HFFc6 (cell line): ENCODE measurements at regions not wholly inside any gene's neighbourhood (a gene's known extent, or its start where the extent isn't known, plus 50 kb on each side); places are given as distances from the start of the nearest gene placed in this dataset.

ENCODE experiments used
- DNase-seq: peaks from one replicate; pipeline ENCODE4 v3.0.0-alpha.2; 2018
- H3K27ac Mint-ChIP-seq: 2 replicates; pipeline ENCODE4 v1.8.0; 2020; ENCODE audit warnings: mild to moderate bottlenecking, mixed read lengths
- H3K27me3 Mint-ChIP-seq: 2 replicates; pipeline ENCODE4 v1.8.0; 2021; ENCODE audit warnings: mild to moderate bottlenecking, moderate library complexity, mixed read lengths; ENCODE audit not compliant: insufficient read depth
- H3K36me3 Mint-ChIP-seq: 2 replicates; pipeline ENCODE4 v1.8.0; 2021; ENCODE audit warnings: low read depth, mixed read lengths
- H3K4me1 Mint-ChIP-seq: 2 replicates; pipeline ENCODE4 v1.8.0; 2020; ENCODE audit warnings: low read depth, mixed read lengths
- H3K4me3 Mint-ChIP-seq: 2 replicates; pipeline ENCODE4 v1.8.0; 2020; ENCODE audit warnings: mild to moderate bottlenecking, moderate library complexity, mixed read lengths
- H3K9me3 Mint-ChIP-seq: 2 replicates; pipeline ENCODE4 v1.8.0; 2020; ENCODE audit warnings: mild to moderate bottlenecking, mixed read lengths
- CTCF ChIP-seq: fragments of 200-600 bp; sonication (generic); IDR thresholded peaks from 2 replicates; pipeline ENCODE4 v1.5.0; 2021; ENCODE audit warnings: antibody characterized with exemption, mild to moderate bottlenecking

GRCh38 chr6:15995493-15995892 lies 133.4 kb upstream of the MYLIP start:
- peaks cover 4% of the 10 kb centered on the region; the same call in 1 of the 2 replicates for H3K27me3 Mint-ChIP-seq
- peaks cover 19% of the 10 kb centered on the region for H3K9me3 Mint-ChIP-seq
- H3K36me3 Mint-ChIP-seq, result no peaks in the 10 kb centered on the region
- H3K27ac Mint-ChIP-seq, result no peak overlapping the region
- no peak overlapping the region for H3K4me3 Mint-ChIP-seq
- no peak for TF ChIP-seq CTCF
- no peaks in the 10 kb centered on the region for H3K4me1 Mint-ChIP-seq
- DNase-seq, result no peak

GRCh38 chr6:15994814-15995459 lies 133.9 kb upstream of the MYLIP start:
- TF ChIP-seq CTCF, result no peak
- H3K9me3 Mint-ChIP-seq, result peaks cover 19% of the 10 kb centered on the region
- no peak overlapping the region for H3K27ac Mint-ChIP-seq
- H3K36me3 Mint-ChIP-seq, result no peaks in the 10 kb centered on the region
- no peak for DNase-seq
- peaks cover 4% of the 10 kb centered on the region; the same call in 1 of the 2 replicates for H3K27me3 Mint-ChIP-seq
- no peak overlapping the region for H3K4me3 Mint-ChIP-seq
- H3K4me1 Mint-ChIP-seq, result no peaks in the 10 kb centered on the region

GRCh38 chr6:15993716-15994228 lies 135.1 kb upstream of the MYLIP start:
- DNase-seq, result no peak
- Mint-ChIP-seq H3K4me3 (no peak overlapping the region), H3K4me1 (no peaks in the 10 kb centered on the region), H3K27ac (no peak overlapping the region), H3K36me3 (no peaks in the 10 kb centered on the region), H3K9me3 (peaks cover 19% of the 10 kb centered on the region), H3K27me3 (peaks cover 2% of the 10 kb centered on the region; the same call in 1 of the 2 replicates)
- TF ChIP-seq CTCF, result no peak

GRCh38 chr6:15990179-15990578 lies 138.7 kb upstream of the MYLIP start:
- Mint-ChIP-seq H3K4me1 (no peaks in the 10 kb centered on the region), H3K9me3 (peaks cover 20% of the 10 kb centered on the region; the same call in 1 of the 2 replicates), H3K27me3 (peaks cover 2% of the 10 kb centered on the region; the same call in 1 of the 2 replicates), H3K4me3 (no peak overlapping the region), H3K36me3 (no peaks in the 10 kb centered on the region), H3K27ac (no peak overlapping the region)
- TF ChIP-seq CTCF, result no peak
- DNase-seq, result no peak

GRCh38 chr6:15989397-15989796 lies 139.5 kb upstream of the MYLIP start:
- Mint-ChIP-seq H3K4me1 (no peaks in the 10 kb centered on the region), H3K36me3 (no peaks in the 10 kb centered on the region)
- no peak for DNase-seq

More at GRCh38 chr6:15989397-15989796, 139.5 kb upstream of the MYLIP start:
- Mint-ChIP-seq H3K27me3 (no peaks in the 10 kb centered on the region; the same call in 1 of the 2 replicates), H3K4me3 (no peak overlapping the region), H3K9me3 (peaks cover 14% of the 10 kb centered on the region; the same call in 1 of the 2 replicates), H3K27ac (no peak overlapping the region)
- TF ChIP-seq CTCF, result no peak
